Nephron progenitor cell (in vitro differentiated cells): ENCODE measurements at regions not wholly inside any gene's neighbourhood (a gene's known extent, or its start where the extent isn't known, plus 50 kb on each side); places are given as distances from the start of the nearest gene placed in this dataset.

Experiments
- DNase-seq: peaks from one replicate; pipeline ENCODE4 v3.0.0; 2021
- H3K27ac Mint-ChIP-seq: 2 replicates; pipeline ENCODE4 v1.8.0; 2021; ENCODE audit warnings: mild to moderate bottlenecking, moderate library complexity, mixed read lengths
- H3K27me3 Mint-ChIP-seq: 2 replicates; pipeline ENCODE4 v1.8.0; 2021; ENCODE audit warnings: mild to moderate bottlenecking, low read depth, mixed read lengths; ENCODE audit not compliant: poor library complexity
- H3K36me3 Mint-ChIP-seq: 2 replicates; pipeline ENCODE4 v1.8.0; 2021; ENCODE audit warnings: low read depth, mixed read lengths
- H3K4me1 Mint-ChIP-seq: 2 replicates; pipeline ENCODE4 v1.8.0; 2021; ENCODE audit warnings: mixed read lengths
- H3K4me3 Mint-ChIP-seq: 2 replicates; pipeline ENCODE4 v1.8.0; 2021; ENCODE audit warnings: mild to moderate bottlenecking, moderate library complexity, mixed read lengths
- H3K9me3 Mint-ChIP-seq: 2 replicates; pipeline ENCODE4 v1.8.0; 2021; ENCODE audit warnings: mild to moderate bottlenecking, moderate library complexity, mixed read lengths
- CTCF ChIP-seq: fragments of 200-600 bp; sonication (generic); IDR thresholded peaks from 2 replicates; pipeline ENCODE4 v1.5.0; 2021; ENCODE audit warnings: antibody characterized with exemption

- H3K4me1 Mint-ChIP-seq = peaks cover 41% of the 10 kb centered on the region
- DNase-seq = no peak
- H3K27ac Mint-ChIP-seq = no peak overlapping the region
- no peak overlapping the region for H3K4me3 Mint-ChIP-seq
- no peak for TF ChIP-seq CTCF
- H3K27me3 Mint-ChIP-seq = no peaks in the 10 kb centered on the region
- H3K9me3 Mint-ChIP-seq = no peaks in the 10 kb centered on the region
- no peaks in the 10 kb centered on the region for H3K36me3 Mint-ChIP-seq
Measured at GRCh38 chr5:164005071-164005470, 499.7 kb downstream of the MAT2B start.

- Mint-ChIP-seq H3K9me3 (no peaks in the 10 kb centered on the region), H3K4me1 (peaks cover 29% of the 10 kb centered on the region), H3K27me3 (no peaks in the 10 kb centered on the region), H3K27ac (no peak overlapping the region), H3K4me3 (no peak overlapping the region), H3K36me3 (no peaks in the 10 kb centered on the region)
- no peak for DNase-seq
- TF ChIP-seq CTCF = no peak
Measured at GRCh38 chr5:164007064-164007463, 501.6 kb downstream of the MAT2B start.

GRCh38 chr5:164009621-164010020 lies 504.2 kb downstream of the MAT2B start:
- Mint-ChIP-seq H3K36me3 (no peaks in the 10 kb centered on the region), H3K27me3 (no peaks in the 10 kb centered on the region), H3K27ac (no peak overlapping the region), H3K4me3 (no peak overlapping the region), H3K9me3 (no peaks in the 10 kb centered on the region), H3K4me1 (peaks cover 26% of the 10 kb centered on the region)
- no peak for DNase-seq
- no peak for TF ChIP-seq CTCF

GRCh38 chr5:164010900-164011299 lies 505.5 kb downstream of the MAT2B start:
- no peaks in the 10 kb centered on the region for H3K36me3 Mint-ChIP-seq
- DNase-seq = no peak
- H3K27me3 Mint-ChIP-seq = no peaks in the 10 kb centered on the region
- no peak for TF ChIP-seq CTCF
- H3K27ac Mint-ChIP-seq = no peak overlapping the region
- H3K4me1 Mint-ChIP-seq = peaks cover 38% of the 10 kb centered on the region
- H3K4me3 Mint-ChIP-seq = no peak overlapping the region
- no peaks in the 10 kb centered on the region for H3K9me3 Mint-ChIP-seq

GRCh38 chr5:164012371-164012770 lies 507.0 kb downstream of the MAT2B start:
- H3K27ac Mint-ChIP-seq = no peak overlapping the region
- no peaks in the 10 kb centered on the region for H3K27me3 Mint-ChIP-seq
- TF ChIP-seq CTCF = no peak
- H3K4me3 Mint-ChIP-seq = no peak overlapping the region
- no peak for DNase-seq
- no peaks in the 10 kb centered on the region for H3K9me3 Mint-ChIP-seq
- H3K4me1 Mint-ChIP-seq = peaks cover 47% of the 10 kb centered on the region
- H3K36me3 Mint-ChIP-seq = no peaks in the 10 kb centered on the region

GRCh38 chr5:164013077-164013670 lies 507.8 kb downstream of the MAT2B start:
- no peaks in the 10 kb centered on the region for H3K36me3 Mint-ChIP-seq

More at GRCh38 chr5:164013077-164013670, 507.8 kb downstream of the MAT2B start:
- no peaks in the 10 kb centered on the region for H3K9me3 Mint-ChIP-seq
- H3K27me3 Mint-ChIP-seq = no peaks in the 10 kb centered on the region
- TF ChIP-seq CTCF = peak; percentile 79
- peaks cover 47% of the 10 kb centered on the region for H3K4me1 Mint-ChIP-seq
- H3K27ac Mint-ChIP-seq = no peak overlapping the region
- H3K4me3 Mint-ChIP-seq = no peak overlapping the region
- DNase-seq = peak; percentile 75
